Hepatocyte (in vitro differentiated cells): ENCODE measurements at regions not wholly inside any gene's neighbourhood (a gene's known extent, or its start where the extent isn't known, plus 50 kb on each side); places are given as distances from the start of the nearest gene placed in this dataset.

Source experiments
- CTCF ChIP-seq: fragments of 200-600 bp; sonication (generic); IDR thresholded peaks from 2 replicates; pipeline ENCODE4 v1.5.1; 2016; ENCODE audit warnings: antibody characterized with exemption, mild to moderate bottlenecking; ENCODE audit not compliant: poor library complexity
- EZH2 ChIP-seq: fragments of 200-600 bp; sonication (generic); IDR thresholded peaks from 2 replicates; pipeline ENCODE4 v1.6.1; 2016; ENCODE audit warnings: antibody characterized with exemption, mild to moderate bottlenecking, borderline replicate concordance
- EZH2phosphoT487 ChIP-seq: fragments of 200-600 bp; sonication (generic); IDR thresholded peaks from one replicate; pipeline ENCODE4 v1.6.1; 2018; ENCODE audit warnings: antibody characterized with exemption, mild to moderate bottlenecking, low read depth, moderate library complexity; ENCODE audit not compliant: unreplicated experiment, severe bottlenecking

GRCh38 chr4:45518832-45519231, 605.0 kb downstream of the GABRG1 start:
- TF ChIP-seq EZH2 (no peak), CTCF (no peak), EZH2phosphoT487 (no peak)
